SU-DHL-6 (cell line): ENCODE measurements at regions not wholly inside any gene's neighbourhood (a gene's known extent, or its start where the extent isn't known, plus 50 kb on each side); places are given as distances from the start of the nearest gene placed in this dataset.

Source experiments
- H2AFZ ChIP-seq: fragments of 200-600 bp; sonication (generic); 2 replicates; pipeline ENCODE4 v1.6.1; 2014; ENCODE audit warnings: low read depth, mild to moderate bottlenecking, moderate library complexity, mixed read lengths, antibody characterized with exemption, low read length; ENCODE audit not compliant: severe bottlenecking
- H3F3A ChIP-seq: fragments of 200-600 bp; shearing (Covaris generic); 2 replicates; pipeline ENCODE4 v1.6.0; 2016; ENCODE audit warnings: antibody characterized with exemption, mild to moderate bottlenecking; ENCODE audit not compliant: insufficient read depth
- H3K27ac ChIP-seq: fragments of 200-600 bp; sonication (generic); 2 replicates; pipeline ENCODE4 v1.5.1; 2016; ENCODE audit warnings: low read depth, mild to moderate bottlenecking, low read length, moderate library complexity, mixed read lengths
- H3K27me3 ChIP-seq: fragments of 200-600 bp; sonication (generic), shearing (Covaris generic); 2 replicates; pipeline ENCODE4 v1.6.0; 2014; ENCODE audit warnings: mild to moderate bottlenecking, low read length
- H3K36me3 ChIP-seq: fragments of 200-600 bp; sonication (generic); 2 replicates; pipeline ENCODE4 v1.6.1; 2014; ENCODE audit warnings: mild to moderate bottlenecking, low read length, mixed read lengths
- H3K4me2 ChIP-seq: fragments of 300-600, 200-600 bp; shearing (Covaris generic), sonication (generic); 2 replicates; pipeline ENCODE4 v1.6.0; 2014; ENCODE audit warnings: low read length, low read depth, mild to moderate bottlenecking; ENCODE audit not compliant: poor library complexity, severe bottlenecking
- H3K4me3 ChIP-seq: fragments of 200-600 bp; sonication (generic); 2 replicates; pipeline ENCODE4 v1.5.1; 2014; ENCODE audit warnings: antibody characterized with exemption, low read length, mild to moderate bottlenecking, mixed read lengths; ENCODE audit not compliant: insufficient read depth, poor library complexity, severe bottlenecking
- H3K79me2 ChIP-seq: fragments of 200-600 bp; sonication (generic); 2 replicates; pipeline ENCODE4 v1.6.1; 2014; ENCODE audit warnings: mild to moderate bottlenecking, low read length, moderate library complexity; ENCODE audit not compliant: insufficient read depth
- H3K9ac ChIP-seq: fragments of 200-600 bp; sonication (generic); 2 replicates; pipeline ENCODE4 v1.7.0; 2014; ENCODE audit warnings: mild to moderate bottlenecking, low read length
- H3K9me2 ChIP-seq: fragments of 200-600 bp; sonication (generic); replicated peaks from 2 replicates; pipeline ENCODE4 v1.6.1; 2014; ENCODE audit warnings: low read length; ENCODE audit not compliant: insufficient read depth
- H3K9me3 ChIP-seq: fragments of 200-600 bp; sonication (generic); 2 replicates; pipeline ENCODE4 v1.6.1; 2014; ENCODE audit warnings: low read length, mixed read lengths; ENCODE audit not compliant: insufficient read depth
- H4K20me1 ChIP-seq: fragments of 200-600 bp; sonication (generic); 2 replicates; pipeline ENCODE4 v1.6.1; 2014; ENCODE audit warnings: low read depth, mild to moderate bottlenecking, antibody characterized with exemption, low read length, moderate library complexity, mixed read lengths
- CTCF ChIP-seq: fragments of 200-600 bp; sonication (generic); IDR thresholded peaks from one replicate; pipeline ENCODE4 v1.5.1; 2017; ENCODE audit warnings: antibody characterized with exemption, mild to moderate bottlenecking, low read length, moderate library complexity; ENCODE audit not compliant: insufficient read depth, poor library complexity, severe bottlenecking
- EZH2phosphoT487 ChIP-seq: fragments of 200-600 bp; sonication (generic), shearing (Covaris generic); conservative IDR thresholded peaks from 2 replicates; pipeline ENCODE4 v1.6.1; 2018; ENCODE audit warnings: mild to moderate bottlenecking, antibody characterized with exemption, low read length, moderate library complexity, mixed read lengths

- Histone ChIP-seq H4K20me1 (no peaks in the 10 kb centered on the region), H3K4me2 (no peak overlapping the region), H2AFZ (no peak overlapping the region), H3K9ac (no peak overlapping the region), H3F3A (no peaks in the 10 kb centered on the region), H3K27me3 (no peaks in the 10 kb centered on the region), H3K79me2 (no peaks in the 10 kb centered on the region), H3K9me3 (no peaks in the 10 kb centered on the region), H3K4me3 (no peak overlapping the region), H3K9me2 (no peaks in the 10 kb centered on the region), H3K36me3 (no peaks in the 10 kb centered on the region), H3K27ac (no peak overlapping the region)
- TF ChIP-seq CTCF: no peak
- no peak for TF ChIP-seq EZH2phosphoT487
Observed at GRCh38 chr22:19652316-19652715, 62.0 kb upstream of the SEPTIN5 start.

- Histone ChIP-seq H4K20me1 (no peaks in the 10 kb centered on the region), H3K27ac (no peak overlapping the region), H3K27me3 (no peaks in the 10 kb centered on the region), H3K36me3 (no peaks in the 10 kb centered on the region), H3K4me3 (no peak overlapping the region), H3F3A (no peaks in the 10 kb centered on the region), H3K9ac (no peak overlapping the region), H3K9me2 (no peaks in the 10 kb centered on the region), H2AFZ (no peak overlapping the region), H3K79me2 (no peaks in the 10 kb centered on the region), H3K9me3 (no peaks in the 10 kb centered on the region), H3K4me2 (no peak overlapping the region)
- TF ChIP-seq CTCF (no peak), EZH2phosphoT487 (no peak)
Observed at GRCh38 chr22:19654338-19654987, 59.8 kb upstream of the SEPTIN5 start.

- TF ChIP-seq CTCF: no peak
- no peak for TF ChIP-seq EZH2phosphoT487
- Histone ChIP-seq H3F3A (no peaks in the 10 kb centered on the region), H3K27me3 (no peaks in the 10 kb centered on the region), H3K36me3 (no peaks in the 10 kb centered on the region), H3K9me2 (no peaks in the 10 kb centered on the region), H3K9me3 (no peaks in the 10 kb centered on the region), H3K79me2 (no peaks in the 10 kb centered on the region), H4K20me1 (no peaks in the 10 kb centered on the region), H3K9ac (no peak overlapping the region), H3K4me3 (no peak overlapping the region), H3K27ac (no peak overlapping the region), H2AFZ (no peak overlapping the region), H3K4me2 (no peak overlapping the region)
Observed at GRCh38 chr22:19655399-19655798, 58.9 kb upstream of the SEPTIN5 start.
